ENCODE measurements at regions not wholly inside any gene's neighbourhood (a gene's known extent, or its start where the extent isn't known, plus 50 kb on each side); places are given as distances from the start of the nearest gene placed in this dataset.

DNA sequence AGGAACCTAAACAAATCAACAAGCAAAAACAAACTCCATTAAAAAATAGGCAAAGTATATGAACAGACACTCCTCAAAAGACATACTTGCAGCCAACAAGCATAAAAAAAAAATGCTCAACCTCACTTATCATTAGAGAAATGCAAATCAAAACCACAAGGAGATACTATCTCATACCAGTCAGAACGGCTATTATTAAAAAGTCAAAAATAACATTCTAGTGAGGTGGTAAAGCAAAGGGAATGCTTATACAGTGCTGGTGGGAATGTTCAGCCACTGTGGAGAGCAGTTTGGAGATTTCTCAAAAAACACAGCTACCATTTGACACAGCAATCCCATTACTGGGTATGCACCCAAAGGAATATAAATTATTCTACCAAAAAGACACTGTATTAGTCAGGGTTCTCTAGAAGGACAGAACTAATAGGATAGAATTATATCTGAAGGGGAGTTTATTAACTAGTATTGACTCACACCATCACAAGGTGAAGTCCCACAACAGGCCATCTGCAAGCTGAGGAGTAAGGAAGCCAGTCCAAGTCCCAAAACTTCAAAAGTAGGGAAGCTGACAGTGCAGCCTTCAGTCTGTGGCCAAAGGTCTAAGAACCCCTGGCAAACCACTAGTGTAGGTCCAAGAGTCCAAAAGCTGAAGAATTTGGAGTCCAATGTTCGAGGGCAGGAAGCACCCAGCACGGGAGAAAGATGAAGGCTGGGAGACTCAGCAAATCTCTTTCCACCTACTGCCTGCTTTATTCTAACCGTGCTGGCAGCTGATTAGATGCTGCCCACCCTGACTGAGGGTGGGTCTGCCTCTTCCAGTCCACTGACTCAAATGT is 101.6 kb upstream of the KRAS start:
- no peak for TF ChIP-seq POLR2A (IDR thresholded peaks at IDR 0.05; ENCODE audit: extremely low read depth, insufficient read length)
- TF ChIP-seq, protein P1, sequence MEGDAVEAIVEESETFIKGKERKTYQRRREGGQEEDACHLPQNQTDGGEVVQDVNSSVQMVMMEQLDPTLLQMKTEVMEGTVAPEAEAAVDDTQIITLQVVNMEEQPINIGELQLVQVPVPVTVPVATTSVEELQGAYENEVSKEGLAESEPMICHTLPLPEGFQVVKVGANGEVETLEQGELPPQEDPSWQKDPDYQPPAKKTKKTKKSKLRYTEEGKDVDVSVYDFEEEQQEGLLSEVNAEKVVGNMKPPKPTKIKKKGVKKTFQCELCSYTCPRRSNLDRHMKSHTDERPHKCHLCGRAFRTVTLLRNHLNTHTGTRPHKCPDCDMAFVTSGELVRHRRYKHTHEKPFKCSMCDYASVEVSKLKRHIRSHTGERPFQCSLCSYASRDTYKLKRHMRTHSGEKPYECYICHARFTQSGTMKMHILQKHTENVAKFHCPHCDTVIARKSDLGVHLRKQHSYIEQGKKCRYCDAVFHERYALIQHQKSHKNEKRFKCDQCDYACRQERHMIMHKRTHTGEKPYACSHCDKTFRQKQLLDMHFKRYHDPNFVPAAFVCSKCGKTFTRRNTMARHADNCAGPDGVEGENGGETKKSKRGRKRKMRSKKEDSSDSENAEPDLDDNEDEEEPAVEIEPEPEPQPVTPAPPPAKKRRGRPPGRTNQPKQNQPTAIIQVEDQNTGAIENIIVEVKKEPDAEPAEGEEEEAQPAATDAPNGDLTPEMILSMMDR (IDR thresholded peaks at IDR 0.05; ENCODE audit: low read depth, low read length), result no peak
